DND-41 (cell line): ENCODE measurements at regions not wholly inside any gene's neighbourhood (a gene's known extent, or its start where the extent isn't known, plus 50 kb on each side); places are given as distances from the start of the nearest gene placed in this dataset.

Experiments used
- CTCF ChIP-seq: IDR thresholded peaks from 2 replicates; pipeline ENCODE4 v1.5.1; 2012; ENCODE audit warnings: borderline replicate concordance, low read length, moderate library complexity, mild to moderate bottlenecking; ENCODE audit not compliant: poor library complexity, severe bottlenecking; ENCODE audit errors: extremely low read depth
- EZH2 ChIP-seq: IDR thresholded peaks from 3 replicates; pipeline ENCODE4 v1.6.1; 2012; ENCODE audit warnings: borderline replicate concordance, low read depth, mild to moderate bottlenecking, moderate library complexity, low read length, inconsistent platforms; ENCODE audit not compliant: severe bottlenecking

GRCh38 chr2:129803032-129803431, 176.4 kb upstream of the RAB6C start:
- no peak for TF ChIP-seq EZH2
- no peak for TF ChIP-seq CTCF
